IMR-90 (cell line): ENCODE measurements at regions not wholly inside any gene's neighbourhood (a gene's known extent, or its start where the extent isn't known, plus 50 kb on each side); places are given as distances from the start of the nearest gene placed in this dataset.

ENCODE experiments used
- ATAC-seq: fragments of 200-7000 bp; cut with Tn5 transposase; 2 replicates; pipeline ENCODE4 v1.9.1; 2020; ENCODE audit warnings: low read depth, mild to moderate bottlenecking, moderate library complexity
- BruUV-seq: library from RNA; stranded (reverse); fragments of 400-500 nt; replicated peaks from 2 replicates; lab custom pipeline; 2021; lab: Mats Ljungman, UMichigan
- CTCF ChIA-PET: fragments of 300-600 bp; formaldehyde crosslinking; extraction: SDS; loops from one replicate; lab custom pipeline; 2021; ENCODE audit warnings: antibody characterized with exemption; lab: Yijun Ruan, JAX
- POLR2A ChIA-PET: fragments of 300-600 bp; sonication (Branson Sonifier 250); formaldehyde crosslinking; loops from one replicate; lab custom pipeline; 2022; ENCODE audit warnings: antibody characterized with exemption; ENCODE audit not compliant: unreplicated experiment; lab: Charles Lee
- DNase-seq: peaks from one replicate; pipeline ENCODE4 v3.0.0; 2013
- H2AFZ ChIP-seq: replicated peaks from 2 replicates; pipeline ENCODE3; 2013; ENCODE audit warnings: low read length, mild to moderate bottlenecking; ENCODE audit not compliant: poor library complexity
- H2AK5ac ChIP-seq: 2 replicates; pipeline ENCODE4 v1.6.1; 2013; ENCODE audit warnings: low read depth, low read length, inconsistent platforms
- H2AK9ac ChIP-seq: replicated peaks from 2 replicates; pipeline ENCODE3; 2013; ENCODE audit warnings: mild to moderate bottlenecking, low read depth, low read length, moderate library complexity; ENCODE audit not compliant: poor library complexity
- H2BK120ac ChIP-seq: 2 replicates; pipeline ENCODE4 v1.6.1; 2013; ENCODE audit warnings: low read depth, low read length, inconsistent platforms
- H2BK15ac ChIP-seq: 3 replicates; pipeline ENCODE4 v1.6.1; 2013; ENCODE audit warnings: low read depth, low read length, inconsistent platforms
- H2BK20ac ChIP-seq: 2 replicates; pipeline ENCODE4 v1.6.1; 2013; ENCODE audit warnings: low read depth, mild to moderate bottlenecking, inconsistent platforms, low read length, moderate library complexity
- H2BK5ac ChIP-seq: 2 replicates; pipeline ENCODE4 v1.6.1; 2013; ENCODE audit warnings: mild to moderate bottlenecking, low read depth, low read length, inconsistent platforms; ENCODE audit not compliant: poor library complexity, severe bottlenecking
- H3K14ac ChIP-seq: replicated peaks from 2 replicates; pipeline ENCODE4 v1.6.1; 2013; ENCODE audit warnings: low read depth, low read length, inconsistent platforms
- H3K18ac ChIP-seq: 2 replicates; pipeline ENCODE4 v1.6.1; 2013; ENCODE audit warnings: low read depth, low read length, control low read depth
- H3K23ac ChIP-seq: 2 replicates; pipeline ENCODE4 v1.6.1; 2013; ENCODE audit warnings: low read depth, low read length, inconsistent platforms
- H3K27ac ChIP-seq: 2 replicates; pipeline ENCODE4 v1.5.1; 2013; ENCODE audit warnings: mild to moderate bottlenecking, control low read depth, low read length; ENCODE audit not compliant: insufficient read depth
- H3K27me3 ChIP-seq: 2 replicates; pipeline ENCODE4 v1.6.1; 2013; ENCODE audit warnings: low read length; ENCODE audit not compliant: control insufficient read depth, insufficient read depth
- H3K36me3 ChIP-seq: 2 replicates; pipeline ENCODE4 v1.6.1; 2013; ENCODE audit warnings: low read length, mixed read lengths; ENCODE audit not compliant: control insufficient read depth, insufficient read depth
- H3K4ac ChIP-seq: 2 replicates; pipeline ENCODE4 v1.6.1; 2013; ENCODE audit warnings: low read depth, low read length, inconsistent platforms
- H3K4me1 ChIP-seq: 2 replicates; pipeline ENCODE4 v1.6.1; 2013; ENCODE audit warnings: low read length, mixed read lengths; ENCODE audit not compliant: control insufficient read depth, insufficient read depth
- H3K4me2 ChIP-seq: 2 replicates; pipeline ENCODE4 v1.6.1; 2013; ENCODE audit warnings: low read depth, mild to moderate bottlenecking, control low read depth, low read length, moderate library complexity
- H3K4me3 ChIP-seq: 2 replicates; pipeline ENCODE4 v1.5.1; 2013; ENCODE audit warnings: low read depth, mild to moderate bottlenecking, control low read depth, low read length, moderate library complexity; ENCODE audit not compliant: insufficient read depth
- H3K56ac ChIP-seq: 2 replicates; pipeline ENCODE4 v1.6.1; 2013; ENCODE audit warnings: low read length, inconsistent platforms; ENCODE audit not compliant: insufficient read depth; ENCODE audit errors: extremely low read depth
- H3K79me1 ChIP-seq, 2 experiments: 2 replicates each; pipeline ENCODE4 v1.6.1; 2013; ENCODE audit warnings: low read length in 2 of 2, inconsistent platforms in 1 of 2, low read depth in 1 of 2
- H3K9ac ChIP-seq: 2 replicates; pipeline ENCODE4 v1.6.1; 2013; ENCODE audit warnings: low read depth, low read length, control low read depth
- H3K9me1 ChIP-seq: 2 replicates; pipeline ENCODE4 v1.6.1; 2013; ENCODE audit warnings: low read length, inconsistent platforms; ENCODE audit not compliant: insufficient read depth
- H3K9me3 ChIP-seq: 2 replicates; pipeline ENCODE4 v1.6.1; 2013; ENCODE audit warnings: low read length; ENCODE audit not compliant: control insufficient read depth, insufficient read depth
- H4K20me1 ChIP-seq: 2 replicates; pipeline ENCODE4 v1.6.1; 2013; ENCODE audit warnings: low read length, inconsistent platforms; ENCODE audit not compliant: insufficient read depth
- H4K5ac ChIP-seq: 2 replicates; pipeline ENCODE4 v1.6.1; 2013; ENCODE audit warnings: mild to moderate bottlenecking, low read depth, low read length, control low read depth
- H4K8ac ChIP-seq, 2 experiments: 2 replicates each; pipeline ENCODE4 v1.6.1; 2013; ENCODE audit warnings: low read depth in 2 of 2, low read length in 2 of 2, control low read depth in 1 of 2, inconsistent platforms in 1 of 2
- H4K91ac ChIP-seq: 2 replicates; pipeline ENCODE4 v1.6.1; 2013; ENCODE audit warnings: low read depth, low read length, inconsistent platforms; ENCODE audit not compliant: insufficient read depth
- BHLHE40 ChIP-seq: fragments of 150-350 bp; IDR thresholded peaks from 2 replicates; pipeline ENCODE4 v1.6.1; 2016; ENCODE audit warnings: mild to moderate bottlenecking, low read depth, low read length
- CEBPB ChIP-seq: IDR thresholded peaks from 2 replicates; pipeline ENCODE4 v1.6.1; 2012; ENCODE audit warnings: low read depth, low read length, improper control_type of control experiment
- CHD1 ChIP-seq: IDR thresholded peaks from 2 replicates; pipeline ENCODE4 v1.6.1; 2012; ENCODE audit warnings: low read depth, low read length, improper control_type of control experiment
- CTCF ChIP-seq: conservative IDR thresholded peaks from 2 replicates; pipeline ENCODE4 v1.5.1; 2012; ENCODE audit warnings: mild to moderate bottlenecking, low read depth, low read length, improper control_type of control experiment
- FOS ChIP-seq: fragments of 150-350 bp; IDR thresholded peaks from 2 replicates; pipeline ENCODE4 v1.6.1; 2016; ENCODE audit warnings: low read depth, low read length
- MAFK ChIP-seq: IDR thresholded peaks from 2 replicates; pipeline ENCODE4 v1.6.1; 2012; ENCODE audit warnings: low read depth, low read length, improper control_type of control experiment
- MAZ ChIP-seq: IDR thresholded peaks from 2 replicates; pipeline ENCODE4 v1.6.1; 2012; ENCODE audit warnings: low read depth, mild to moderate bottlenecking, low read length, improper control_type of control experiment, moderate library complexity, borderline replicate concordance
- MXI1 ChIP-seq: IDR thresholded peaks from 2 replicates; pipeline ENCODE4 v1.6.1; 2012; ENCODE audit warnings: low read depth, mild to moderate bottlenecking, low read length, moderate library complexity, borderline replicate concordance
- NFE2L2 ChIP-seq: fragments of 150-350 bp; IDR thresholded peaks from 2 replicates; pipeline ENCODE4 v1.6.1; 2016; ENCODE audit warnings: low read depth, mild to moderate bottlenecking, low read length
- POLR2A ChIP-seq: IDR thresholded peaks from 2 replicates; pipeline ENCODE4 v1.6.1; 2012; ENCODE audit warnings: mild to moderate bottlenecking, low read depth, low read length
- RAD21 ChIP-seq: IDR thresholded peaks from 2 replicates; pipeline ENCODE4 v1.6.1; 2012; ENCODE audit warnings: low read length, improper control_type of control experiment
- RCOR1 ChIP-seq: IDR thresholded peaks from 2 replicates; pipeline ENCODE4 v1.6.1; 2012; ENCODE audit warnings: mild to moderate bottlenecking, low read length, improper control_type of control experiment; ENCODE audit not compliant: insufficient replicate concordance
- RFX5 ChIP-seq: IDR thresholded peaks from 2 replicates; pipeline ENCODE4 v1.8.0; 2012; ENCODE audit warnings: low read depth, mild to moderate bottlenecking, low read length, moderate library complexity
- USF2 ChIP-seq: fragments of 150-350 bp; IDR thresholded peaks from 2 replicates; pipeline ENCODE4 v1.6.1; 2017; ENCODE audit warnings: mild to moderate bottlenecking, antibody characterized with exemption, low read length, low read depth
- WGBS, 2 experiments: methylation state at CpG; one replicate each; pipeline versions ENCODE4 v1.1.5 to v1.1.7; 2013; ENCODE audit warnings: missing lambda C conversion rate in 2 of 2; ENCODE audit not compliant: insufficient read length in 1 of 2; ENCODE audit errors: extremely low coverage in 2 of 2; 5-methylcytosine and 5-hydroxymethylcytosine counted together
- dilution Hi-C: fragments of 300-500 bp; cut with HindIII; formaldehyde crosslinking; loops from one replicate; pipeline ENCODE4 v1.14.3; 2018; ENCODE audit warnings: low sequenced_read_pairs; ENCODE audit not compliant: unreplicated experiment
- in situ Hi-C: fragments of 300-500 bp; cut with MboI; formaldehyde crosslinking; loops from 3 replicates; pipeline ENCODE4 v1.14.3; 2019; ENCODE audit warnings: low sequenced_read_pairs, inconsistent platforms, mixed read lengths
- intact Hi-C: fragments of 100-400 bp; cut with micrococcal nuclease; formaldehyde crosslinking; loops from 2 replicates; pipeline ENCODE4 v1.10.0; 2022

GRCh38 chr14:104446611-104447010 is 133.0 kb upstream of the C14orf180 start:
- Histone ChIP-seq H3K4me2 (no peak overlapping the region), H2AFZ (no peak overlapping the region), H4K20me1 (no peaks in the 10 kb centered on the region), H3K18ac (no peak overlapping the region), H3K79me1 (no peaks in the 10 kb centered on the region), H4K8ac (no peak overlapping the region), H2BK5ac (no peak overlapping the region), H3K27me3 (no peaks in the 10 kb centered on the region), H3K56ac (no peak overlapping the region), H3K36me3 (no peaks in the 10 kb centered on the region), H3K14ac (no peak overlapping the region), H3K4me3 (no peak overlapping the region), H2AK9ac (no peak overlapping the region), H2AK5ac (no peak overlapping the region), H4K91ac (no peak overlapping the region), H3K27ac (no peak overlapping the region), H3K9ac (no peak overlapping the region), H3K23ac (no peak overlapping the region), H2BK15ac (no peak overlapping the region), H3K9me3 (peaks cover 27% of the 10 kb centered on the region), H3K9me1 (no peaks in the 10 kb centered on the region), H2BK20ac (no peak overlapping the region), H3K4ac (no peak overlapping the region), H2BK120ac (no peak overlapping the region), H4K5ac (no peak overlapping the region), H3K4me1 (no peaks in the 10 kb centered on the region)
- TF ChIP-seq RAD21: no peak
- TF ChIP-seq BHLHE40: no peak
- TF ChIP-seq CHD1: no peak
- no peak for TF ChIP-seq MAFK
- TF ChIP-seq RCOR1: no peak
- TF ChIP-seq FOS: no peak
- no peak for TF ChIP-seq RFX5
- TF ChIP-seq CEBPB: no peak
- no peak for TF ChIP-seq CTCF
- no peak for TF ChIP-seq POLR2A
- TF ChIP-seq MAZ: no peak
- no peak for TF ChIP-seq MXI1
- TF ChIP-seq USF2: no peak
- TF ChIP-seq NFE2L2: no peak
- dilution Hi-C loops (no loop called here), intact Hi-C loops (no loop called here), in situ Hi-C loops (no loop called here)
- DNase-seq (no peak), ATAC-seq (no peak)
- WGBS, 2 experiments: 71% methylated on average over 4 of the region's 6 CpGs; no CpG with 5 or more reads in 1 of the 2 experiments
- ChIA-PET POLR2A (no interaction called here), CTCF (no interaction called here)
- BruUV-seq: no TSS peak
